ENCODE measurements at regions not wholly inside any gene's neighbourhood (a gene's known extent, or its start where the extent isn't known, plus 50 kb on each side); places are given as distances from the start of the nearest gene placed in this dataset.

GRCh38 chrX:17206584-17206983 lies 168.4 kb upstream of the NHS start:
- no peak for DNase-seq

GRCh38 chrX:17214962-17215361 lies 160.0 kb upstream of the NHS start:
- no peak for DNase-seq

- DNase-seq: no peak
These were observed 148.3 kb upstream of the NHS start for GRCh38 chrX:17226736-17227135.

- DNase-seq: no peak
These were observed 137.9 kb upstream of the NHS start for GRCh38 chrX:17237146-17237545.

- DNase-seq: peak; percentile 24
These were observed 132.5 kb upstream of the NHS start for GRCh38 chrX:17242470-17242869.

- DNase-seq: no peak
These were observed 127.9 kb upstream of the NHS start for GRCh38 chrX:17247144-17247543.

- DNase-seq: no peak
These were observed 112.9 kb upstream of the NHS start for GRCh38 chrX:17262123-17262522.

GRCh38 chrX:17266136-17266535 lies 108.9 kb upstream of the NHS start:
- DNase-seq: no peak

- no peak for DNase-seq
These were observed 96.0 kb upstream of the NHS start for GRCh38 chrX:17278961-17279360.

GRCh38 chrX:17285983-17286382 lies 89.0 kb upstream of the NHS start:
- DNase-seq: no peak

- no peak for DNase-seq
These were observed 83.7 kb upstream of the NHS start for GRCh38 chrX:17291171-17291900.

GRCh38 chrX:17292111-17292527 lies 82.9 kb upstream of the NHS start:
- DNase-seq: no peak

GRCh38 chrX:17294561-17294960 lies 80.4 kb upstream of the NHS start:
- DNase-seq: no peak

- no peak for DNase-seq
These were observed 79.2 kb upstream of the NHS start for GRCh38 chrX:17295791-17296190.

- no peak for DNase-seq
These were observed 76.4 kb upstream of the NHS start for GRCh38 chrX:17298564-17298963.

- no peak for DNase-seq
These were observed 75.8 kb upstream of the NHS start for GRCh38 chrX:17299206-17299605.

GRCh38 chrX:17323397-17323796 lies 51.6 kb upstream of the NHS start:
- no peak for DNase-seq
